Left kidney (tissue), 1 donor: ENCODE measurements at regions not wholly inside any gene's neighbourhood (a gene's known extent, or its start where the extent isn't known, plus 50 kb on each side); places are given as distances from the start of the nearest gene placed in this dataset.
"Not testable (repeated sequence)": the region's sequence is repeated elsewhere in the genome, so short reads cannot be mapped to it uniquely, and the experiment has no call there.

Experiments
- DNase-seq: peaks from one replicate; pipeline ENCODE4 v3.0.0-alpha.2; 2013

DNA sequence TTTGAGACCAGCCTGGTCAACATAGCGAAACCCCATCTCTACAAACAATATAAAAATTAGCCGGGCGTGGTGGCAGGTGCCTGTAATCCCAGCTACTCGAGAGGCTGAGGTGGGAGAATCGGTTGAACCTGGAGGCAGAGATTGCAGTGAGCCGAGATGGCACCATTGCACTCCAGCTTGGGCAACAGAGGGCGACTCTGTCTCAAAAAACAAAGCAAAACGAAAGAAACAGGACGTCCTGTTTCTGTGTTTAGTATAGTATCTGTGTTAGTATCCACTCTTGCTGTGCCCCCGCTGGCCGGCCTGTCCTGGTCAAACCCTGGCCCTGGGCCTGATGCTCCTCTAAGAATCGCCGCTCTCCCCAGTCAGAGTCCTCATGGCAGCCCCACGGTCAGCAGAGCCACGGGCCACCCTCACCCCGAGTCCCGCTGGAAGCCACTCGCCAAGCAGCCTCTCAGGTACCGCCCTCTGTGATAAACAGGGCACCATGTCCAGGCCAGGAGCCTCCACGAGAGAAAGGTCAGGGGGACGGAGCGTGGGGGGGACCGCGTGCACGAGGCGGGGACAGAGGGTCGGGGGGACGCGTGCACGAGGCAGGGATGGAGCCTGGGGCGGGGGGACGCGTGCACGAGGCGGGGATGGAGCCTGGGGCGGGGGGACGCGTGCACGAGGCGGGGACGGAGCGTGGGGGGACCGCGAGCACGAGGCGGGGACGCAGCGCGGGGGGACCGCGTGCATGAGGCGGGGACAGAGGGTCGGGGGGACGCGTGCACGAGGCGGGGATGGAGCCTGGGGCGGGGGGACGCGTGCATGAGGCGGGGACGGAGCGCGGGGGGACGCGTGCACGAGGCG, 384.5 kb downstream of the SMOC2 start:
- no peak for DNase-seq

DNA sequence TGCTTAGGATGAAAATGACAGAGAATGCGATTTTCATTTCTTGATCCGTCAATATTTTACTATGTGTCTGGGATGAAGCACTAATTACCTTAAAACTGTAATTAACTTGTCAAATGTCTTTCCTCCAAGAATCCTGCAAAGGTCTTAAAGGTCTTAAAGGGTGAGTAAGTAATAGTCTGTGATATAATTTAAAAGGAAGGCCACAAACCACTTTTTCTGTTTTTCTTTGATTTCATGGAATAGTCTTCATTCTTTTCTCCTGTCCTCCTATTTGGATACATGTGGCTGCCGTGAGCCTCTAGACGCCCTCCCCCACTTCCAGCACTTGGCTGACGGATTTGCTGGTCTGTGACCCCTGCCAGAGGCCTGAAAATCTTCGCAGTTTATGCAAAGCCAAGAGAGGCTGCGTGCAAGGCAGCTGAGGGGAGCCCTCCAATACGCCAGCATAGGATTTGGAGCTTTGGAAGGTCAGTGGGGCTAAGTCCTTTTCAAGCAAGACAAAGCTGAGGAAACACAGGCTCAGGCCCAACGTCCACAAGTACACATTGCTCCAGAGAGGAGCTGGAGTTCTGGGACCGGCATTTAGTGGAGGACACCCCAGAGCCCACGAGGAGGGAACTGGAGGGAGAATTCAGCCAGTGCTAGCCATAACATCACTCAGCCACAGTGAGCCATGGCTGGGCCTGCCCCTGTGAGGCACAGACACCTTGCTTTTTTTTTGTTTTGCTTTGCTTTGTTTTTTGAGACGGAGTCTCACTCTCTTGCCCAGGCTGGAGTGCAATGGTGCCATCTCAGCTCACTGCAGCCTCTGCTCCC, 382.6 kb downstream of the SMOC2 start:
- DNase-seq = no peak

DNA sequence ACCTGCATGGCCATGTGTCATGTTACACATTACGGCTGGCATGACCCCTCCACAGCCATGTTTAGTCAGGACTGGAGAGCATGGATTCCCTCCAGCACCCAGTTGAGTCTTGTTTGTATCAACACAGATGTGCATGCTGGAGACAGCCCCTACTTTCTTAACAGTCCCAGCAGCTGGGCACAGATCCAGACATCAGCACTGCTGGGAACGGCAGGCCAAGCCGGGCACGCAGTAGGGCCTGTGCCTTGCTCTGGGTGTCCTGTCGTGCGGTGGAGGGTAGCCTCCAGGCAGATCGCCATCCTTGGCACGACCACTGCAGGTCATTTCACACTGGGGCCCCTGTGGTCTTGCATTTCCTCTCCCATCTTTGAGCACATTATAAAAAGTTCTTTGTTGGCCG, 381.4 kb downstream of the SMOC2 start:
- DNase-seq = no peak

GRCh38 chr6:168819546-168819945, 378.6 kb downstream of the SMOC2 start:
- no peak for DNase-seq

- DNase-seq = no peak
Observed at GRCh38 chr6:168817558-168818159, 376.7 kb downstream of the SMOC2 start.

DNA sequence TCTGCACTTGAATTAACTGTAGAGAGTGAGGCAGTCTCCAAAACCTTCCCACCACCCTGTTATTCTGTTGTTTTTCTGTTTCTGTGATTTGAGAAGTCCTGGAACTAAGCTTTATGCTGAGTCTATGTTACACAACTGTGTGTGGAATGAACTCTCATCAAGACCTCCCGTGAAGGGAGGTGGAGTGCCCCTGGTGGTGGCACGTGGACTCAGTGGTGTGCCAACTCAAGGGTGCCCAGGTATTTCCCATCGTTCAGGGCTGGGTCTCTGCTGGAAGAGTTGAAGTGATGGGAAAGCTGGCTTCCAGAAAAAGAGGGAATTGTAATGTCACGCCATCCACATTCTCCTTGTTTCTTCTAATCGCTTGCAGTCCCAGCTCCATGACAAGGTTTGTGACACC, 374.2 kb downstream of the SMOC2 start:
- no peak for DNase-seq

DNA sequence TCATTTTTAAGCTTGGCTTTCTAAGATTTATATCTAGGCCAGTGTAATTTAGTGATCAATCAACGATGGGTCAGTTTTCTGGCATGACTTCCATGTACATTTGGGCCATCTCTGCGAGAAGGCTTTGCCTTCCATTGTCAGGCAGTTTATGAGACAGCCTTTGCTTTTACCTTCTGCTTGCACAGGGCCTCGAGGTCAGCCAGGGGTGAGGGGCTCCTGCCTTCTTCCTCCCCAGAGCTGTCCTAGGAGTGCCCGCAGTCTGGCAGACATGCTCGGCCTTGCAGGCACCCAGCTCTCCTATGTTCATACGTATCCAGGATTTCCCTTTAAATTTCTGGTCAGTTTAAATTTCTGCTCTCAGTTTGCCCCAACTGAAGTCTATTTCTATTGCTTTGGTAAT, 367.2 kb downstream of the SMOC2 start:
- DNase-seq = no peak

- DNase-seq = no peak
Observed at GRCh38 chr6:168804331-168804730, 363.3 kb downstream of the SMOC2 start.

DNA sequence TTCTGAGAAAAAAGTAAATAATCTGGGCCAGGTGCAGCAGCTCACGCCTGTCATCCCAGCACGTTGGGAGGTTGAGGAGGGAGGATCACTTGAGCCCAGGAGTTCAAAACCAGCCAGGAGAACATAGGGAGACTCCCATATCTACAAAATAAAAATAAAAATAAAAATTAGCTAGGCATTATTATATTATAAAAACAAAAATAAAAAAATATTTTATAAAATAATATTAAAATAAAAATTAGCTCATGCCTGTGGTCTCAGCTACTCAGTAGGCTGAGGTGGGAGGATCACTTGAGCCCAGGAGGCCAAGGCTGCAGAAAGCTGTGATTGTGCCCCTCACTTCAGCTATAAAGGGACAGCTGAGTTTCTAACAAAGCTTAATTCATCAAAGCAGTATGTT, 362.9 kb downstream of the SMOC2 start:
- no peak for DNase-seq

- no peak for DNase-seq
Observed at GRCh38 chr6:168799067-168799466, 358.1 kb downstream of the SMOC2 start.

DNA sequence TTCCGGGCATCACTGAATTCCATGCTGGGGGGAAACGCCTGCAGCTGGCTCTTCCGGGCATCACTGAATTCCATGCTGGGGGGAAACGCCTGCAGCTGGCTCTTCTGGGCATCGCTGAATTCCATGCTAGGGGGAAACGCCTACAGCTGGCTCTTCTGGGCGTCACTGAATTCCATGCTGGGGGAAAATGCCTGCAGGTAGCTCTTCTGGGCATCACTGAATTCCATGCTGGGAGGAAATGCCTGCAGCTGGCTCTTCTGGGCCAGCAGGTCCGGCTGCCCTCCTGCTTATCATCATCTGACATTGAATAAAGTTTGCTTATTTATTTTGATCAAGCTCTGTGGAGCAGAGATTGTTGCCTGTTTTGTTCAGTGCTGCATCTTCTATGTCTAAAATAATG, 355.1 kb downstream of the SMOC2 start:
- no peak for DNase-seq

GRCh38 chr6:168795611-168796010, 354.6 kb downstream of the SMOC2 start:
- not testable (repeated sequence) for DNase-seq

DNA sequence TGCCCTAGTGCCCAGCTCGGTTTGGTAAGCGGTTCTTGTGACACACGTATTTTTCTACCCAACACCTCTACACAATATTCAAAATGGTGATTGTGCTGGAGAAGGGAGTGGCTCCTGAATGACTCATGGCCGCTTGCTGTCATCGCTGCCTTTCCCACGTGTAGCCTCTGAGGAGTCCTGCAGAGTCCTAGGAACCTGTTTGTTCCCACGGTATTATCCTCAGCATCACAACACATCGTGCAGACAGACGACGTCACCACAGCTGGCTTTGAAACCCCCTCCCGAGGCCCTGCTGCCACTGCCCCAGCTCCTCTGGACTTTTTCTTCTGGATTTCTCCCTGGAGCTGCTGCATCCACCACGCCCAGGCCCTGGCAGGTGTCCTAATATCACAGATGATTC, 353.5 kb downstream of the SMOC2 start:
- no peak for DNase-seq

- DNase-seq = no peak
Observed at GRCh38 chr6:168793649-168794048, 352.7 kb downstream of the SMOC2 start.

DNA sequence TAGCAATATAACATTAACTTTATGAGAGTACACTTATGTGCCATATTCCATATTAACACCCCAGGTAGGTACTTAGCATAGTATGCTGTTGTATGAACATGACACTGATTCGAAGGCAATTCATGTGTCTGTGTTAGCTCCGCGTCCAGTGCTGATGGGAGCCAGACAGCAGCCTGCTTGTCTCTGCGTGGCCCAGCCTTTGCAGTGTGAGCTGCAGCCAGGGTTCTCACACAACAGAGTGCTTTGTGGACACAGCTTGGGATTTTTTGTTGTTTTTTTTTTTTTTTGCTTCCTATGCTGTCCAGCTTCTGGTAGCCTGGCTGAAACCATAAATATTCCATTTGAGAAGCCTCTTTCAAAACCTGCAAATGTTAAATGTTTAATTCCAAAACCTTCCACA, 350.9 kb downstream of the SMOC2 start:
- no peak for DNase-seq

- no peak for DNase-seq
Observed at GRCh38 chr6:168789699-168790098, 348.7 kb downstream of the SMOC2 start.

- DNase-seq = no peak
Observed at GRCh38 chr6:168785720-168786511, 344.9 kb downstream of the SMOC2 start.

DNA sequence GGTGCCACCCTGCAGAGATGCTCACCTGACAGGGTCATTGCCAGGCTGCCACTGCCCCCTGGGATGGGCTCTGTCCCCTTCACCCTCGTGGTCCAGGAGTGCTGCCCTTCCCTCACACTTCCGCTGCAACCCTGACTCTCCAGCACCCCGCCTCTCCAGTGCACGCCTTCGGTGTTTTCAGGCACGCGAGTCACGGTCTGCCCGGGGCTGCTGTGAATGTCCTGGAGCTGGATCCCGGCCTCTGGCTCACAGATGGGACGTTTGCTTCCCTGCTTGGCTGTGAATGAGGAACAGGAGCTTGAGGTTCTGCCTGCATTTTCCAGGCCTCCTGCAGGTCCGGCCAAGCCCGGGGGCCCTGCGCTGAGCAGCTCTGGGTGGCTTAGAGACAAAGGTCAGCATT, 343.4 kb downstream of the SMOC2 start:
- DNase-seq = no peak

DNA sequence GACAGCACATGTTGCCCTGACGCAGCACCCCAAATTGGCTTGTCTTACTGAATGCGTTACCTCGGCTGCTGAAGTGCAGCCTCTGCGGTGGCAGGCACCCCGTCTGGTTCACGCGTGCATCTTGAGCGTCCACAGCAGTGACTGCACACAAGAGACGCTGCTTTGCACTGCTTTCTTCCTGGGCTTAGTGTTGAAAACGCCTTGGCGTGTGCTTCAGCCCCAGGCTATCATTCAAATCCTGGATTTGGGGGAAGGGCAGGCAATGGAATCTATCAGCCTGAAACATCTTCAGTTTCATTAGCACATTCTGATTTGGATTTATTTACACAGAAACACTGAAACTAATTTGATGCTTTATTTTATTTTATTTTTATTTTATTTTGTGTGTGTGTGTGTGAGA, 342.7 kb downstream of the SMOC2 start:
- no peak for DNase-seq

DNA sequence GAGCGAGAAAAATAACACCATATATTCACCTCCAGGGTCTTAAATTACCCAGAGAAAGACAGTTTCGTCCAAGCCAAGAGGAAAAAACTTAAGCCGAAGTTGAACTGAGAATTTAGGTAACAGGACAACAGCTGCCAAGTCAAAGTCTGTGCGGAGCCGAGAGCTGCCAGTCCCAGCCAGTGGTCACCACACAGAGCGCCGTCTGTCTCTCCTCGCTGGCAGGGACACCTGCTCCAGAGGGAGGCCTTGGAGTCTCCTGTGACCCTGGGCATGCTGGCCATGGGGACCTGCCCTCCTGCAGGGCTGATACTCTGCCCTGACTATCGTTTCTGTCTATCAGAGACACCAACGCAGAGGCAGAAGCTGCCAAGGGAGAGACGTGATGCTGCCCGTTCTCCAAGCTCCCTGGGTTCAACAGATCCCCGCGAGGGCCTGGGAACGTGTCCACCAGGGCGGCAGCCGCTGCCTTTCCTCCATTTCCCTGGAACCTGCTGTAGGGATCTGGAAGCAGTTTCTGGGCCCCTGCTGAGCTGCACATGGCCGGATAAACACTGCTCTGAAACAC, 341.3 kb downstream of the SMOC2 start:
- DNase-seq = no peak

GRCh38 chr6:168778201-168778600, 337.2 kb downstream of the SMOC2 start:
- no peak for DNase-seq

DNA sequence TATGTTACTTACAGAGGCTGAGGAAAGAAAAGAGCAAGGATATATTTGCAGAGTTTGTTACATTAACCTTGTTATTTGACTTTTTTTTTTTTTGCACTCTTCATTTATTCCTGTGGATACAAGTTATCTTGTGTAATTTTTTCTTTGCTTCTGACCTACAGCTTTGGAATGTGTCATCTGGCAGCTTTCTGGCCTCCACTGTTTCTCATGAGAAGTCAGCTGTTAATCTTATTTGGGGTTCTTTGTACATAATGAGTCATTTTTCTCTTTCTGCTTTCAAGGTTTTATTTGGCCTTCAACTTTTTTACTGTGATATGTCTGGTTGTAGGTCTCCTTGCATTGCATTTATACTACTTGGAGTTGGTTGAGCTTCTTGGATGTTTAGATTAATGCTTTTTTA, 333.4 kb downstream of the SMOC2 start:
- no peak for DNase-seq
